OCI-LY7 (cell line): ENCODE measurements at regions not wholly inside any gene's neighbourhood (a gene's known extent, or its start where the extent isn't known, plus 50 kb on each side); places are given as distances from the start of the nearest gene placed in this dataset.

ENCODE experiments used
- BruUV-seq: library from RNA; stranded (reverse); fragments of 400-500 nt; replicated peaks from 2 replicates; lab custom pipeline; 2021; lab: Mats Ljungman, UMichigan
- CTCF ChIA-PET: fragments of 300-600 bp; sonication (Branson Sonifier 250); formaldehyde crosslinking; loops from one replicate; lab custom pipeline; 2022; ENCODE audit warnings: antibody characterized with exemption; ENCODE audit not compliant: unreplicated experiment; lab: Charles Lee
- POLR2A ChIA-PET: fragments of 300-600 bp; sonication (Branson Sonifier 250); formaldehyde crosslinking; loops from one replicate; lab custom pipeline; 2022; ENCODE audit warnings: antibody characterized with exemption; lab: Charles Lee
- DNase-seq: peaks from one replicate; pipeline ENCODE4 v3.0.0-alpha.2; 2015; ENCODE audit warnings: low spot score
- H2AFZ ChIP-seq: fragments of 200-600 bp; sonication (generic), shearing (Covaris generic); 2 replicates; pipeline ENCODE4 v1.6.1; 2014; ENCODE audit warnings: mild to moderate bottlenecking, antibody characterized with exemption, low read length, moderate library complexity
- H3K27ac ChIP-seq: fragments of 200-600 bp; sonication (generic); 2 replicates; pipeline ENCODE4 v1.5.1; 2014; ENCODE audit warnings: mixed run types, low read depth, mild to moderate bottlenecking, moderate library complexity, low read length, inconsistent platforms; ENCODE audit not compliant: poor library complexity, severe bottlenecking
- H3K36me3 ChIP-seq: fragments of 200-600 bp; sonication (generic); 2 replicates; pipeline ENCODE4 v1.6.1; 2014; ENCODE audit warnings: mild to moderate bottlenecking, antibody characterized with exemption, low read length, moderate library complexity, mixed read lengths; ENCODE audit not compliant: insufficient read depth
- H3K4me1 ChIP-seq: fragments of 200-600 bp; sonication (generic); 2 replicates; pipeline ENCODE4 v1.5.1; 2014; ENCODE audit warnings: mild to moderate bottlenecking, low read length; ENCODE audit not compliant: insufficient read depth, poor library complexity, severe bottlenecking
- H3K4me2 ChIP-seq: fragments of 200-600 bp; sonication (generic); 2 replicates; pipeline ENCODE4 v1.6.1; 2014; ENCODE audit warnings: mild to moderate bottlenecking, low read length
- H3K4me3 ChIP-seq: fragments of 200-600 bp; sonication (generic); 2 replicates; pipeline ENCODE4 v1.5.1; 2014; ENCODE audit warnings: mild to moderate bottlenecking, low read depth, low read length; ENCODE audit not compliant: poor library complexity, severe bottlenecking
- H3K79me2 ChIP-seq: fragments of 200-600 bp; sonication (generic); 2 replicates; pipeline ENCODE4 v1.6.1; 2016; ENCODE audit warnings: low read depth, mild to moderate bottlenecking, low read length, moderate library complexity, mixed read lengths; ENCODE audit not compliant: insufficient read depth
- H3K9me2 ChIP-seq: fragments of 200-600 bp; sonication (generic); 2 replicates; pipeline ENCODE4 v1.6.1; 2016; ENCODE audit warnings: mild to moderate bottlenecking, low read length, mixed read lengths; ENCODE audit not compliant: insufficient read depth
- H3K9me3 ChIP-seq: fragments of 200-600 bp; sonication (generic); 2 replicates; pipeline ENCODE4 v1.6.1; 2014; ENCODE audit warnings: mild to moderate bottlenecking, mixed run types, low read length, mixed read lengths
- H4K20me1 ChIP-seq: fragments of 200-600 bp; sonication (generic); 2 replicates; pipeline ENCODE4 v1.6.1; 2014; ENCODE audit warnings: mild to moderate bottlenecking, antibody characterized with exemption, low read length, moderate library complexity, mixed read lengths; ENCODE audit not compliant: insufficient read depth
- CTCF ChIP-seq: fragments of 200-600 bp; sonication (generic); conservative IDR thresholded peaks from 2 replicates; pipeline ENCODE4 v1.5.1; 2014; ENCODE audit warnings: mild to moderate bottlenecking, antibody characterized with exemption, low read length, moderate library complexity, mixed read lengths
- EZH2phosphoT487 ChIP-seq: fragments of 200-600 bp; sonication (generic); IDR thresholded peaks from 2 replicates; pipeline ENCODE4 v1.6.1; 2018; ENCODE audit warnings: low read depth, borderline replicate concordance, mild to moderate bottlenecking, mixed run types, antibody characterized with exemption, low read length, moderate library complexity, mixed read lengths
- intact Hi-C: fragments of 100-400 bp; cut with micrococcal nuclease; formaldehyde crosslinking; loops from one replicate; pipeline ENCODE4 v1.10.0; 2022; ENCODE audit not compliant: unreplicated experiment

GRCh38 chr14:106222311-106222710 lies 695.9 kb downstream of the TMEM121 start:
- Histone ChIP-seq H3K4me2 (no peak overlapping the region), H3K9me3 (no peaks in the 10 kb centered on the region), H2AFZ (no peak overlapping the region), H4K20me1 (no peaks in the 10 kb centered on the region), H3K36me3 (no peaks in the 10 kb centered on the region), H3K79me2 (no peaks in the 10 kb centered on the region), H3K9me2 (no peaks in the 10 kb centered on the region), H3K4me3 (no peak overlapping the region), H3K4me1 (peaks cover 13% of the 10 kb centered on the region), H3K27ac (no peak overlapping the region)
- ChIA-PET CTCF (no interaction called here), POLR2A (no interaction called here)
- TF ChIP-seq EZH2phosphoT487 (no peak), CTCF (no peak)
- intact Hi-C loops = no loop called here
- no peak for DNase-seq
- BruUV-seq = no TSS peak

GRCh38 chr14:106222731-106223130 lies 696.3 kb downstream of the TMEM121 start:
- ChIA-PET CTCF (no interaction called here), POLR2A (no interaction called here)
- no peaks in the 10 kb centered on the region for H3K36me3 ChIP-seq
- intact Hi-C loops = no loop called here
- no peak overlapping the region for H2AFZ ChIP-seq
- no peak overlapping the region for H3K27ac ChIP-seq
- no peak for DNase-seq
- peaks cover 13% of the 10 kb centered on the region for H3K4me1 ChIP-seq
- no peaks in the 10 kb centered on the region for H3K9me2 ChIP-seq
- no peaks in the 10 kb centered on the region for H4K20me1 ChIP-seq
- no peaks in the 10 kb centered on the region for H3K79me2 ChIP-seq
- BruUV-seq = no TSS peak
- TF ChIP-seq EZH2phosphoT487 (no peak), CTCF (no peak)
- no peaks in the 10 kb centered on the region for H3K9me3 ChIP-seq
- no peak overlapping the region for H3K4me3 ChIP-seq
- H3K4me2 ChIP-seq = no peak overlapping the region

GRCh38 chr14:106227793-106228192 lies 701.4 kb downstream of the TMEM121 start:
- peak overlapping the region; percentile 97; the same call in 1 of the 2 replicates for H2AFZ ChIP-seq
- H3K9me2 ChIP-seq = no peaks in the 10 kb centered on the region
- POLR2A ChIA-PET = no interaction called here
- no peaks in the 10 kb centered on the region for H3K79me2 ChIP-seq
- H3K4me1 ChIP-seq = peaks cover 30% of the 10 kb centered on the region
- H3K9me3 ChIP-seq = no peaks in the 10 kb centered on the region
- TF ChIP-seq EZH2phosphoT487 = no peak
- TF ChIP-seq CTCF = no peak
- DNase-seq = no peak
- no peak overlapping the region for H3K4me3 ChIP-seq
- BruUV-seq = no TSS peak
- no peaks in the 10 kb centered on the region for H4K20me1 ChIP-seq
- H3K27ac ChIP-seq = no peak overlapping the region
- H3K4me2 ChIP-seq = no peak overlapping the region
- intact Hi-C loops = no loop called here
- CTCF ChIA-PET = interaction anchor here (1.5 kb wide), 1 partner anchor 398 kb away, joined by 3 read pairs; no protein-coding TSS in a partner anchor
- no peaks in the 10 kb centered on the region for H3K36me3 ChIP-seq
